Body of pancreas (tissue), 4 donors: ENCODE measurements at regions not wholly inside any gene's neighbourhood (a gene's known extent, or its start where the extent isn't known, plus 50 kb on each side); places are given as distances from the start of the nearest gene placed in this dataset.

Experiments used
- CTCF ChIP-seq, 7 experiments: fragments of 450-650 bp in 4 of 7; fragments of 200-600 bp in 3 of 7; sonication (generic) in 3 of 7; IDR thresholded peaks; one replicate each; pipeline ENCODE4 v1.5.1; 2016 to 2019; ENCODE audit warnings: antibody characterized with exemption in 7 of 7
- POLR2A ChIP-seq, 3 donors: fragments of 450-650 bp; IDR thresholded peaks; one replicate each; pipeline ENCODE4 v1.6.1; 2016; ENCODE audit warnings: antibody characterized with exemption in 3 of 3, mild to moderate bottlenecking in 2 of 3

DNA sequence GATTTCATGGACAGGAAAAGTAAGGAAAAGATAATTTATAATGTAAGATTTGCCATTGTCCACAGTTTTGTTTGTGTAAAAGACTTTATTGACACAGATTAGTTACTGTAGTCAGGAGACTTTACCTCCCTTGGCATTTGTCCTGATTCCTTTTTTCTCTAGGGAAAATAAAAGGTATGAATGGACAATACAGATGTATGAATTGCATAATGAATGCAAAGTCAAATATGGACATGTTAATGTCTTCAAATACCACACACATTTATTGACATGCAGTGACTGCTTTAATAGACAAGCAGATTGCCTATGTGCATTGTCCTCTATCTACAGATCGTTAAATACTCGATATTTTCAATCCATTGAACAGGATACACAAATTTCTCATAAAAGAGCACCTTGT, 999.7 kb upstream of the SEL1L start:
- no peak for TF ChIP-seq CTCF (IDR thresholded peaks at IDR 0.05)
- TF ChIP-seq POLR2A (IDR thresholded peaks at IDR 0.05): no peak
